Suprapubic skin (tissue), 4 donors: ENCODE measurements at regions not wholly inside any gene's neighbourhood (a gene's known extent, or its start where the extent isn't known, plus 50 kb on each side); places are given as distances from the start of the nearest gene placed in this dataset.

Experiments used
- EP300 ChIP-seq: sonication (generic); formaldehyde crosslinking; IDR thresholded peaks from one replicate; pipeline ENCODE4 v1.6.1; 2017; ENCODE audit warnings: antibody characterized with exemption
- POLR2AphosphoS5 ChIP-seq, 3 donors: sonication (generic); formaldehyde crosslinking; IDR thresholded peaks; one replicate each; pipeline ENCODE4 v1.6.1; 2017; ENCODE audit warnings: antibody characterized with exemption in 3 of 3

DNA sequence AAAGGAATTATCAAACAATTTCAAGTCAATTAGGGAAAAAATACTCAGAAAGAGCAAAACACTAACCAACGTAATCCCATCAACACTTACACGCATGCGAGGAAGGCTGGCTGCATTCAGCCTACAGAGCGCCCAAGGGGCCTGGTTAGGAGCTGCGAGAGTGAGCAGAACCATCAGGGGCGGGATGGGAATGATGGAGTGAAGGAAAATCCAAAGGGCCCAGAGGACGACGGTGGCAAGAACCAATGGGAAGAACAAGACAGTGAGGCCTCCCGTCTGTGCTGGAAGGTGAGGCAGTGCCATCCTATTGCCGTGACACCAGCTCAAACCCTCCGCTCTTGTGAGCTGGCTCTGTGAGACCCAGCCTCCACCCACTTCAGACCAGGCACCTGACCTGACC, 253.0 kb downstream of the IRS2 start:
- TF ChIP-seq POLR2AphosphoS5 (IDR thresholded peaks at IDR 0.05) (no peak), EP300 (no peak)
